Neural progenitor cell (in vitro differentiated cells): ENCODE measurements at regions not wholly inside any gene's neighbourhood (a gene's known extent, or its start where the extent isn't known, plus 50 kb on each side); places are given as distances from the start of the nearest gene placed in this dataset.

ENCODE experiments used
- DNase-seq: peaks from one replicate; pipeline ENCODE4 v3.0.0-alpha.2; 2016; ENCODE audit warnings: low spot score
- H2AFZ ChIP-seq: fragments of 200-600 bp; sonication (generic); replicated peaks from 2 replicates; pipeline ENCODE4 v1.6.1; 2016; ENCODE audit warnings: antibody characterized with exemption
- H3F3A ChIP-seq: fragments of 200-600 bp; sonication (generic); 2 replicates; pipeline ENCODE4 v1.6.1; 2016; ENCODE audit warnings: antibody characterized with exemption, low read depth
- H3K27ac ChIP-seq: fragments of 200-600 bp; sonication (generic); 2 replicates; pipeline ENCODE4 v1.5.1; 2016; ENCODE audit warnings: mild to moderate bottlenecking
- H3K27me3 ChIP-seq: fragments of 200-600 bp; sonication (generic); 2 replicates; pipeline ENCODE4 v1.6.1; 2016; ENCODE audit warnings: mild to moderate bottlenecking, moderate library complexity
- H3K36me3 ChIP-seq: fragments of 200-600 bp; sonication (generic); 2 replicates; pipeline ENCODE4 v1.5.1; 2016
- H3K4me1 ChIP-seq: fragments of 200-600 bp; sonication (generic); 2 replicates; pipeline ENCODE4 v1.6.1; 2016; ENCODE audit warnings: mixed run types
- H3K4me2 ChIP-seq: fragments of 200-600 bp; sonication (generic); 2 replicates; pipeline ENCODE4 v1.6.1; 2016
- H3K4me3 ChIP-seq: fragments of 200-600 bp; sonication (generic); 2 replicates; pipeline ENCODE4 v1.5.1; 2016
- H3K79me2 ChIP-seq: fragments of 200-600 bp; sonication (generic); 2 replicates; pipeline ENCODE4 v1.6.1; 2016; ENCODE audit warnings: low read depth
- H3K9ac ChIP-seq: fragments of 200-600 bp; sonication (generic); 2 replicates; pipeline ENCODE4 v1.6.1; 2016
- H3K9me3 ChIP-seq: fragments of 200-600 bp; sonication (generic); 2 replicates; pipeline ENCODE4 v1.5.1; 2016; ENCODE audit warnings: low read depth
- H4K20me1 ChIP-seq: fragments of 200-600 bp; sonication (generic); 2 replicates; pipeline ENCODE4 v1.6.1; 2016; ENCODE audit warnings: low read depth
- H3K27ac Mint-ChIP-seq: 3 replicates; pipeline ENCODE4 v1.8.0; 2021; ENCODE audit warnings: mixed read lengths
- H3K27me3 Mint-ChIP-seq: 2 replicates; pipeline ENCODE4 v1.8.0; 2022; ENCODE audit warnings: low read depth, mild to moderate bottlenecking, inconsistent platforms, moderate library complexity, mixed read lengths; ENCODE audit not compliant: insufficient read depth
- H3K36me3 Mint-ChIP-seq: 3 replicates; pipeline ENCODE4 v1.8.0; 2021; ENCODE audit warnings: mixed read lengths
- H3K4me1 Mint-ChIP-seq: 3 replicates; pipeline ENCODE4 v1.8.0; 2021; ENCODE audit warnings: mixed read lengths
- H3K4me3 Mint-ChIP-seq: 3 replicates; pipeline ENCODE4 v1.8.0; 2021; ENCODE audit warnings: mild to moderate bottlenecking, moderate library complexity, mixed read lengths
- H3K9me3 Mint-ChIP-seq: 3 replicates; pipeline ENCODE4 v1.8.0; 2020; ENCODE audit warnings: mixed read lengths
- EZH2 ChIP-seq: fragments of 200-600 bp; sonication (generic); IDR thresholded peaks from 2 replicates; pipeline ENCODE4 v1.6.1; 2017; ENCODE audit warnings: antibody characterized with exemption, mild to moderate bottlenecking, moderate library complexity
- EZH2phosphoT487 ChIP-seq: fragments of 200-600 bp; sonication (generic); IDR thresholded peaks from 2 replicates; pipeline ENCODE4 v1.6.1; 2017; ENCODE audit warnings: antibody characterized with exemption
- TF ChIP-seq, protein P1 (sequence below): fragments of 200-600 bp; sonication (generic); IDR thresholded peaks from 2 replicates; pipeline ENCODE4 v1.5.1; 2017; ENCODE audit warnings: antibody characterized with exemption, mild to moderate bottlenecking

GRCh38 chr10:4046030-4046429, 261.0 kb upstream of the KLF6 start:
- no peaks in the 10 kb centered on the region for H3K4me1 ChIP-seq
- peaks cover 15% of the 10 kb centered on the region for H3K9me3 Mint-ChIP-seq

GRCh38 chr10:4043897-4044665, 259.1 kb upstream of the KLF6 start:
- Histone ChIP-seq H3K4me2 (no peak overlapping the region), H3K79me2 (no peaks in the 10 kb centered on the region), H4K20me1 (no peaks in the 10 kb centered on the region), H3K36me3 (no peaks in the 10 kb centered on the region), H3K4me3 (no peak overlapping the region), H3K9me3 (peaks cover 6% of the 10 kb centered on the region), H3K4me1 (no peaks in the 10 kb centered on the region), H3K27ac (no peak overlapping the region), H3K9ac (no peak overlapping the region), H3K27me3 (no peaks in the 10 kb centered on the region), H2AFZ (no peak overlapping the region), H3F3A (no peaks in the 10 kb centered on the region)
- H3K36me3 Mint-ChIP-seq: no peaks in the 10 kb centered on the region
- TF ChIP-seq, protein P1, sequence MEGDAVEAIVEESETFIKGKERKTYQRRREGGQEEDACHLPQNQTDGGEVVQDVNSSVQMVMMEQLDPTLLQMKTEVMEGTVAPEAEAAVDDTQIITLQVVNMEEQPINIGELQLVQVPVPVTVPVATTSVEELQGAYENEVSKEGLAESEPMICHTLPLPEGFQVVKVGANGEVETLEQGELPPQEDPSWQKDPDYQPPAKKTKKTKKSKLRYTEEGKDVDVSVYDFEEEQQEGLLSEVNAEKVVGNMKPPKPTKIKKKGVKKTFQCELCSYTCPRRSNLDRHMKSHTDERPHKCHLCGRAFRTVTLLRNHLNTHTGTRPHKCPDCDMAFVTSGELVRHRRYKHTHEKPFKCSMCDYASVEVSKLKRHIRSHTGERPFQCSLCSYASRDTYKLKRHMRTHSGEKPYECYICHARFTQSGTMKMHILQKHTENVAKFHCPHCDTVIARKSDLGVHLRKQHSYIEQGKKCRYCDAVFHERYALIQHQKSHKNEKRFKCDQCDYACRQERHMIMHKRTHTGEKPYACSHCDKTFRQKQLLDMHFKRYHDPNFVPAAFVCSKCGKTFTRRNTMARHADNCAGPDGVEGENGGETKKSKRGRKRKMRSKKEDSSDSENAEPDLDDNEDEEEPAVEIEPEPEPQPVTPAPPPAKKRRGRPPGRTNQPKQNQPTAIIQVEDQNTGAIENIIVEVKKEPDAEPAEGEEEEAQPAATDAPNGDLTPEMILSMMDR: no peak
- TF ChIP-seq EZH2: no peak
- TF ChIP-seq EZH2phosphoT487: no peak
- peaks cover 2% of the 10 kb centered on the region for H3K4me1 Mint-ChIP-seq
- H3K9me3 Mint-ChIP-seq: peaks cover 20% of the 10 kb centered on the region
- no peak for DNase-seq
- H3K27me3 Mint-ChIP-seq: peaks cover 2% of the 10 kb centered on the region
- H3K4me3 Mint-ChIP-seq: no peak overlapping the region
- H3K27ac Mint-ChIP-seq: no peak overlapping the region

More at GRCh38 chr10:4046030-4046429, 261.0 kb upstream of the KLF6 start:
- Mint-ChIP-seq H3K4me3 (no peak overlapping the region), H3K27me3 (peaks cover 2% of the 10 kb centered on the region), H3K4me1 (peaks cover 3% of the 10 kb centered on the region), H3K36me3 (no peaks in the 10 kb centered on the region), H3K27ac (no peak overlapping the region)
- DNase-seq: no peak
- Histone ChIP-seq H2AFZ (no peak overlapping the region), H3K79me2 (no peaks in the 10 kb centered on the region), H3K9ac (no peak overlapping the region), H3K4me2 (no peak overlapping the region), H3K36me3 (no peaks in the 10 kb centered on the region), H4K20me1 (no peaks in the 10 kb centered on the region), H3K27me3 (no peaks in the 10 kb centered on the region), H3K27ac (no peak overlapping the region), H3F3A (no peaks in the 10 kb centered on the region), H3K4me3 (no peak overlapping the region), H3K9me3 (peaks cover 6% of the 10 kb centered on the region)
- TF ChIP-seq EZH2phosphoT487 (no peak), EZH2 (no peak)
- TF ChIP-seq, protein P1: no peak

DNA sequence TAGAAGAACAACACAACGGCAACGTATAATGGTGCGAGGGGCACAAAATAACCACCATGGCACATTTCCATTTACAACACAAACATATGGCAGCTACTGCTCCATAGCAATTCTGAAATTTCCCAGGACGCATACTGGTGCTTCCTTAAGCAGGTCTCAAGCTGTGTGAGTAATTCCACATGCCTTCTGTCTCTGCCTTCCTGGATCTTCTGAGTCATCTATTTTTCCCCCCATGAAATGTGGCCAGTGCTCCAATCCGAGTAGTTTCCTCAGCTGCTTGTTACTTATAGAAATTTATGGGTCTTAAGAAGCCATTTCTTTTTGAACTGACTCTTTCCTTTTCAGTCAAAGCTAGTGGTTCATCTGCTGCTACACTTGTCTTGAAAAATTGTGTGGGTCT, 256.6 kb upstream of the KLF6 start:
- Histone ChIP-seq H3K36me3 (no peaks in the 10 kb centered on the region), H3F3A (no peaks in the 10 kb centered on the region), H3K4me3 (no peak overlapping the region), H4K20me1 (no peaks in the 10 kb centered on the region), H3K79me2 (no peaks in the 10 kb centered on the region), H2AFZ (no peak overlapping the region), H3K4me2 (no peak overlapping the region), H3K4me1 (no peaks in the 10 kb centered on the region), H3K9ac (no peak overlapping the region), H3K27me3 (no peaks in the 10 kb centered on the region), H3K27ac (no peak overlapping the region), H3K9me3 (peaks cover 6% of the 10 kb centered on the region)
- H3K9me3 Mint-ChIP-seq: peaks cover 20% of the 10 kb centered on the region
- H3K27ac Mint-ChIP-seq: no peak overlapping the region
- H3K27me3 Mint-ChIP-seq: peaks cover 2% of the 10 kb centered on the region
- TF ChIP-seq, protein P1: no peak
- TF ChIP-seq EZH2: no peak
- no peak for TF ChIP-seq EZH2phosphoT487
- DNase-seq: no peak
- no peaks in the 10 kb centered on the region for H3K36me3 Mint-ChIP-seq
- H3K4me3 Mint-ChIP-seq: no peak overlapping the region
- no peaks in the 10 kb centered on the region for H3K4me1 Mint-ChIP-seq
